ENCODE measurements at regions not wholly inside any gene's neighbourhood (a gene's known extent, or its start where the extent isn't known, plus 50 kb on each side); places are given as distances from the start of the nearest gene placed in this dataset.
A peak's percentile ranks its signal among the peaks of the same experiment; 100 is the strongest.
"Not testable (repeated sequence)": the region's sequence is repeated elsewhere in the genome, so short reads cannot be mapped to it uniquely, and the experiment has no call there.

DNA sequence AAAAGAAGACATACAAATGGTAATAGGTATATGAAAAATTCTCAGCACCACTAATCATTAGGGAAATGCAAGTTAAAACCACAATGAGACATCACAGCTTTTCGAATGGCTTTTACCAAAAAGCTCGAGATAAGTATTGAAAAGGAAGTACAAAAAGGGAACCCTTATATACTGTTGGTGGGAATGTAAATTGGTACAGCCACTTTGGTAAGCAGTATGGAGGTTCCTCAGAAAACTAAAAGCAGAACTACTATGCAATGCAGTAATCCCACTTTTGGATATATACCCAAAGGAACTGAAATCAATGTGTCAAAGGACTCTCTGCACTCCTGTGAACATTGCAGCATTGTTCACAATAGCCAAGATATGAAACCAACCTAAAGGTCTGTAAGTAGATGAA is 107.5 kb upstream of the SPATS2L start:
- Histone ChIP-seq H3K4me3 (ENCODE audit: low read depth in 2 of 2, low read length in 2 of 2) (no peak overlapping the region), H3K27me3 (ENCODE audit: control insufficient read depth, insufficient read depth, low read length) (no peaks in the 10 kb centered on the region), H3K4me1 (ENCODE audit: control insufficient read depth, insufficient read depth, low read length) (no peaks in the 10 kb centered on the region), H3K36me3 (ENCODE audit: control insufficient read depth, insufficient read depth, low read length) (no peaks in the 10 kb centered on the region), H3K27ac (ENCODE audit: low read length) (no peak overlapping the region), H3K9me3 (ENCODE audit: control insufficient read depth, insufficient read depth, low read depth, low read length) (no peaks in the 10 kb centered on the region)
- ChIA-PET CTCF (no interaction called here), POLR2A (no interaction called here)
- BruUV-seq (replicated peaks): no TSS peak
- no peak for ATAC-seq
- in situ Hi-C loops (cut with HindIII; ENCODE audit: low pct_unique_long_range_greater_than_20kb, low sequenced_read_pairs): no loop called here
- DNase-seq (ENCODE audit: low read depth, low spot score): no peak
- intact Hi-C loops (cut with micrococcal nuclease; ENCODE audit: unreplicated experiment): loop anchor here (10.0 kb wide), 1 partner anchor 214 kb away; no protein-coding TSS in a partner anchor
- TF ChIP-seq SIN3A (IDR thresholded peaks at IDR 0.05; ENCODE audit: borderline replicate concordance, insufficient read depth, low read depth, low read length): no peak
- TF ChIP-seq, protein P1, sequence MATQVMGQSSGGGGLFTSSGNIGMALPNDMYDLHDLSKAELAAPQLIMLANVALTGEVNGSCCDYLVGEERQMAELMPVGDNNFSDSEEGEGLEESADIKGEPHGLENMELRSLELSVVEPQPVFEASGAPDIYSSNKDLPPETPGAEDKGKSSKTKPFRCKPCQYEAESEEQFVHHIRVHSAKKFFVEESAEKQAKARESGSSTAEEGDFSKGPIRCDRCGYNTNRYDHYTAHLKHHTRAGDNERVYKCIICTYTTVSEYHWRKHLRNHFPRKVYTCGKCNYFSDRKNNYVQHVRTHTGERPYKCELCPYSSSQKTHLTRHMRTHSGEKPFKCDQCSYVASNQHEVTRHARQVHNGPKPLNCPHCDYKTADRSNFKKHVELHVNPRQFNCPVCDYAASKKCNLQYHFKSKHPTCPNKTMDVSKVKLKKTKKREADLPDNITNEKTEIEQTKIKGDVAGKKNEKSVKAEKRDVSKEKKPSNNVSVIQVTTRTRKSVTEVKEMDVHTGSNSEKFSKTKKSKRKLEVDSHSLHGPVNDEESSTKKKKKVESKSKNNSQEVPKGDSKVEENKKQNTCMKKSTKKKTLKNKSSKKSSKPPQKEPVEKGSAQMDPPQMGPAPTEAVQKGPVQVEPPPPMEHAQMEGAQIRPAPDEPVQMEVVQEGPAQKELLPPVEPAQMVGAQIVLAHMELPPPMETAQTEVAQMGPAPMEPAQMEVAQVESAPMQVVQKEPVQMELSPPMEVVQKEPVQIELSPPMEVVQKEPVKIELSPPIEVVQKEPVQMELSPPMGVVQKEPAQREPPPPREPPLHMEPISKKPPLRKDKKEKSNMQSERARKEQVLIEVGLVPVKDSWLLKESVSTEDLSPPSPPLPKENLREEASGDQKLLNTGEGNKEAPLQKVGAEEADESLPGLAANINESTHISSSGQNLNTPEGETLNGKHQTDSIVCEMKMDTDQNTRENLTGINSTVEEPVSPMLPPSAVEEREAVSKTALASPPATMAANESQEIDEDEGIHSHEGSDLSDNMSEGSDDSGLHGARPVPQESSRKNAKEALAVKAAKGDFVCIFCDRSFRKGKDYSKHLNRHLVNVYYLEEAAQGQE (IDR thresholded peaks at IDR 0.05; ENCODE audit: insufficient read depth in 1 of 2, low read depth in 2 of 2, low read length in 1 of 2): no peak
- TF ChIP-seq POLR2AphosphoS5 (IDR thresholded peaks at IDR 0.05; ENCODE audit: low read depth, low read length): no peak

DNA sequence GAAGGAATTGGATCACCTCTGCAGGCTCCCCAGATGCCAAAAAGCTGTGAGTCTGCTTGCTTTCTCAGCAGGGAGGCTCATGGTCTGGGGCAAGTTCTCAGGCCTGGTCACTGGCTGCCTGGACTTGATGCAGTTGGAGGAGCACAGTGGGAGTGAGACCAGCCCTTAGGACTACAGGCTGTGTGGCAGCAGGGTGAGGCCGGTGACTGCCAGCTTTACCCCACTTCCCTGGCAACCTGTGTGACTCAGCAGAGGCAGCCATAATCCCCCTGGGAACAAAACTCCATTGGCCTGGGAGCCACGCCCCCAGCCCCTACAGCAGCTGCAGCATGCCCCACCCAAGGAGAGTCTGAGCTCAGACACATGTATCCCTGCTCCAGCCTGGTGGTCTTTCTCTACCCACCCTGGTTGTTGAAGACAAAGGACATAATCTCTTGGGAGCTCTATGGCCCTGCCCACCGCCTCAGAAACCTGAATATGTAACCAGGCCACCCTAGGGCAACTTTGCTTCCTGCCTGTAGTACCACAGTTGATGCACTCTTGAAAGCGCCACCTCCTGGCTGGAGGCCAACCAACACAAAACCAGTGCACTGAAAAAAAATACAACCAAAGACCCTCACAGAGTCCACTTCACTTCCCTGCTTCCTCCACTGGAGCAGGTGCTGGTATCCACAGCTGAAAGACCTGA is 106.8 kb upstream of the SPATS2L start:
- CTCF ChIA-PET: no interaction called here
- in situ Hi-C loops (cut with HindIII; ENCODE audit: low pct_unique_long_range_greater_than_20kb, low sequenced_read_pairs) (no loop called here), intact Hi-C loops (cut with micrococcal nuclease; ENCODE audit: unreplicated experiment) (loop anchor here (10.0 kb wide), 1 partner anchor 215 kb away; no protein-coding TSS in a partner anchor)
- H3K36me3 ChIP-seq (ENCODE audit: control insufficient read depth, insufficient read depth, low read length): no peaks in the 10 kb centered on the region
- H3K9me3 ChIP-seq (ENCODE audit: control insufficient read depth, insufficient read depth, low read depth, low read length): no peaks in the 10 kb centered on the region
- BruUV-seq (replicated peaks): no TSS peak
- no peaks in the 10 kb centered on the region for H3K4me1 ChIP-seq (ENCODE audit: control insufficient read depth, insufficient read depth, low read length)
- ATAC-seq (no peak), DNase-seq (ENCODE audit: low read depth, low spot score) (no peak)
- no peak overlapping the region for H3K4me3 ChIP-seq (ENCODE audit: low read depth in 2 of 2, low read length in 2 of 2)
- H3K27me3 ChIP-seq (ENCODE audit: control insufficient read depth, insufficient read depth, low read length): no peaks in the 10 kb centered on the region
- POLR2A ChIA-PET: interaction anchor here (0.6 kb wide), 1 partner anchor 20 kb away, joined by 3 read pairs; no protein-coding TSS in a partner anchor
- TF ChIP-seq, protein P2, sequence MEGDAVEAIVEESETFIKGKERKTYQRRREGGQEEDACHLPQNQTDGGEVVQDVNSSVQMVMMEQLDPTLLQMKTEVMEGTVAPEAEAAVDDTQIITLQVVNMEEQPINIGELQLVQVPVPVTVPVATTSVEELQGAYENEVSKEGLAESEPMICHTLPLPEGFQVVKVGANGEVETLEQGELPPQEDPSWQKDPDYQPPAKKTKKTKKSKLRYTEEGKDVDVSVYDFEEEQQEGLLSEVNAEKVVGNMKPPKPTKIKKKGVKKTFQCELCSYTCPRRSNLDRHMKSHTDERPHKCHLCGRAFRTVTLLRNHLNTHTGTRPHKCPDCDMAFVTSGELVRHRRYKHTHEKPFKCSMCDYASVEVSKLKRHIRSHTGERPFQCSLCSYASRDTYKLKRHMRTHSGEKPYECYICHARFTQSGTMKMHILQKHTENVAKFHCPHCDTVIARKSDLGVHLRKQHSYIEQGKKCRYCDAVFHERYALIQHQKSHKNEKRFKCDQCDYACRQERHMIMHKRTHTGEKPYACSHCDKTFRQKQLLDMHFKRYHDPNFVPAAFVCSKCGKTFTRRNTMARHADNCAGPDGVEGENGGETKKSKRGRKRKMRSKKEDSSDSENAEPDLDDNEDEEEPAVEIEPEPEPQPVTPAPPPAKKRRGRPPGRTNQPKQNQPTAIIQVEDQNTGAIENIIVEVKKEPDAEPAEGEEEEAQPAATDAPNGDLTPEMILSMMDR (IDR thresholded peaks at IDR 0.05): peak; percentile 12
- no peak for TF ChIP-seq POLR2AphosphoS5 (IDR thresholded peaks at IDR 0.05; ENCODE audit: low read depth, low read length)
- H3K27ac ChIP-seq (ENCODE audit: low read length): no peak overlapping the region

DNA sequence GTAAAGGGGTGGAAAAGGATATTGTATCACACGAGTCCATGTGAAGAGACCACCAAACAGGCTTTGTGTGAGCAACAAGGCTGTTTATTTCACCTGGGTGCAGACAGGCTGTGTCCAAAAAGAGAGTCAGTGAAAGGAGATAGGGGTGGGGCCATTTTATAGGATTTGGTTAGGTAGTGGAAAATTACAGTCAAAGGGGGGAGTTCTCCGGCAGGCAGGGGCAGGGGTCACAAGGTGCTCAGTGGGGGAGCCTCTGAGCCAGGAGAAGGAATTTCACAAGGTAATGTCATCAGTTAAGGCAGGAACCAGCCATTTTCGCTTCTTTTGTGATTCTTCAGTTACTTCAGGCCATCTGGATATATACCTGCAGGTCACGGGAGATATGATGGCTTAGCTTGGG is 104.7 kb upstream of the SPATS2L start:
- H3K4me1 ChIP-seq (ENCODE audit: control insufficient read depth, insufficient read depth, low read length); H3K9me3 ChIP-seq (ENCODE audit: control insufficient read depth, insufficient read depth, low read depth, low read length); H3K36me3 ChIP-seq (ENCODE audit: control insufficient read depth, insufficient read depth, low read length); ATAC-seq; CTCF ChIA-PET; POLR2A ChIA-PET; H3K27me3 ChIP-seq (ENCODE audit: control insufficient read depth, insufficient read depth, low read length); H3K4me3 ChIP-seq (ENCODE audit: low read depth in 2 of 2, low read length in 2 of 2); in situ Hi-C loops (cut with HindIII; ENCODE audit: low pct_unique_long_range_greater_than_20kb, low sequenced_read_pairs); BruUV-seq (replicated peaks); intact Hi-C loops (cut with micrococcal nuclease; ENCODE audit: unreplicated experiment); DNase-seq (ENCODE audit: low read depth, low spot score); H3K27ac ChIP-seq (ENCODE audit: low read length): not testable (repeated sequence)
